ENCODE measurements at regions not wholly inside any gene's neighbourhood (a gene's known extent, or its start where the extent isn't known, plus 50 kb on each side); places are given as distances from the start of the nearest gene placed in this dataset.

DNA sequence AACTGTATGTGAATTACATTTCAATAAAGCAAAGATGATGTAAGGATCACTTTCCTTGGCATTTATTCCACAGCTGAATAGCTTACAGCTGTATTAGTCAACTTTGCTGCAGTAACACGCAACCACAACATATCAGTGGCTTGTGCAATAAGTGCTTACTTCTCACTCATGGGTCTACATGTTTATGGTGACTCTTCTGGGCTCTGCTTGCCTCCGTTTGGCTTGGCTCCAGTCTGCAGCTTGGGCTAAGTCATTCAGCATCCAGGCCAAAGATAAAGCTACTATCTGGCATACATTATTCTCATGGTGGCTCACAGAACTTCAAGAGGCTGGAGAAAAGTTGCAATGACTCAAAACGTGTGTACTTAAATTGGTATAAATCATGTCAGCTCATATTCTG lies 355.0 kb downstream of the RNF144A start:
- DNase-seq (ENCODE audit: low spot score): no peak
- intact Hi-C loops (cut with DNase I): no loop called here

DNA sequence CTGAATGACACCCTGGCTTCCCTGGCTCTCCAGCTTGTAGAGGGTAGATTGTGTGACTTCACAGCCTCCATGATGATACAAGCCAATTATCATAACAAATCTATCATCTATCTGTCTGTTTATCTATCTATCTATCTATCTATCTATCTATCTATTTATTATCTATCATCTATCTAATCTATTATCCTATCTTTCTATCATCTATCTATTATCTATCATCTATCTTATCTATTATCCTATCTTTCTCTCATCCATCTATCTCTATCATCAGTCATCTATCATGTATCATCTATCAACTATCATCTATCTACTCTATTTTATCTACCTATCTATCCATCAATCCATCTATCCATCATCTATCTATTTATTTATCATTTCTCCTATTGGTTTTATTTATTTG lies 361.8 kb downstream of the RNF144A start:
- DNase-seq (ENCODE audit: low spot score): no peak
- intact Hi-C loops (cut with DNase I): no loop called here

DNA sequence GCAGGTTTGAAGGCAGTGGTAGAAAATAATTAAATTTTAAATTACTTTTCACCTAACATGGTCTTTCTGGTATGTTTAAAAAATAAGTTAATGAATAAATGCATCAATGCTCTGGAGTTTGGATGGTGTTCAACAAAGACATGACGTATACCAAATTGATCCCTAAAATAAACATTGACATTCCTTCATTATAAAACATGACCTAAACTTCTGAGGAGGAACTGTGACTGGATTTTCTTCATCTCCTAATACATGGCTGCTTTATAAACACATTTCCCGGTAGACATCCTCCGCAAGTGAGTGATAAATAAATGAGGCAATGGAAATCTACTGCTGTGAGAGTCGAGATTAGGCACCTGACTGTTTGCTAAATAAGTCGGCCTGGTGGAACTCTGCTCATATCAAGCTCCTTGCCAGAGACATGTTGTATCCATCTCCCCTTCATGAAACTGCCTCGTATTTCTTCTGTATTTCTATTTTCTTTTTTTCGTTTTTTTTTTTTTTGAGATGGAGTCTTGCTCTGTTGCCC lies 362.3 kb downstream of the RNF144A start:
- DNase-seq (ENCODE audit: low spot score): no peak
- intact Hi-C loops (cut with DNase I): no loop called here

DNA sequence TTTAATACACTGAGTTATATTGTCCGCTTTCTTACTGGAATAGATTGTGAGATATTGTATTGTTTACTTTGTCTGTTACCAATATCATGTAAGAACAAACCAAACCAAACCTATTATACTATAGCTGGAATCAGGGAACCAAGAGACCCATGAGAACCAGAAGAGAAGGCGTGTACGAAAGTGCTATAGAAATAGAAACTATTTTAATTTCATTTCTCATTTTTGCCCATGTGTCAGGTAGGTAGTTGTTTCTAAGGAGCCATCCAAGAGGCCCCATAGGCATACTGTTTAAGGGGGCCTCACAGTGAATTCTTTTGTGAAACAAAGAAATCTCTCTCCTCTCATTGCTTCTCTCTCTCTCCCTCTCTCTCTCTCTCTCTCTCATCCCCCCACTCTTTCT lies 363.6 kb downstream of the RNF144A start:
- intact Hi-C loops (cut with DNase I): no loop called here
- no peak for DNase-seq (ENCODE audit: low spot score)

DNA sequence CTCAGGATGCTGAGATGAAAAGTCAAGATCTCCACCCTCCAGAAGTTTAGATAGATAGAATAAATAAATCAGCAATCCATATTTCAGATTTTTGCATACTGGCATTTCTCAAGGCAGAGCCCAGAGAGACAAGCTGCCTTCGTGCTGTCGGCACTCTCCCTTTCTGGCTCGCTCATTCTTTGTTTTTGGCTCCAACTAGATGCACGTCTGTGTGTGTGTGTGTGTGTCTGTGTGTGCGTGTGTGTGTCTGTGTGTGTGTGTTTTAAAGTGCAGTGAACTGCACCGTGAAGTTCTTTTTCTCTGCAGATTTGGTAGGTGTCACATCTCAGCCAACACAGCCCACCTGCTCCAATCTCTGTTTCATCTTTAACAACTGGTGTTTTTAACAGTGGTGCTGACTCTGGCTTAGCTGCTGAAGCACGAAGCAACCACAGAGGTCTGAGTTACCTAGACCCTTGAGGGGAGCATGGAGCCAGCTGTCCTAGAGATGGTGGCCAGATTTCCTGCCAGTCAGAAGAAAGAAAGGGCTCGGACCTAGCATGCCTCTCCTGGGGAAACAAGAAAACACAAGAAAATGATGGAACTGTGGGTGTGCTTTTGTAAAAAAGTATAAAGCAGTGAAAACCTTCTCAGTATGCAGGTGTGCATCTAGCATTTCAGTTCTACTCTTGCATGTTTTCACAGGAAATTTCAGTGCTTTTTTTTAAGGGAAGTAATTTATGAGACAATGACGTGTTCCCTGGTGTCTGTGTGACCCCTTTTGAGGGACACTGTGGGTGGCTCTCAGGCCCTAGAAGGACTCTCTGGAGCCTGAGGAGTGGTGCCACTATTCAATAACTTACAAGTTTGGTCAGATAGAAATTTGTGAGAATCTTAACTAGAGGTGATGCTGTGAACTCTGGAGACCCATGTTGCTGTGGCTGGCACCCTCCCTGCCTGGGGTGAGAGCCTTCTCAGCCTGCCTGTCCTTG lies 364.3 kb downstream of the RNF144A start:
- intact Hi-C loops (cut with DNase I): no loop called here
- DNase-seq (ENCODE audit: low spot score): no peak

DNA sequence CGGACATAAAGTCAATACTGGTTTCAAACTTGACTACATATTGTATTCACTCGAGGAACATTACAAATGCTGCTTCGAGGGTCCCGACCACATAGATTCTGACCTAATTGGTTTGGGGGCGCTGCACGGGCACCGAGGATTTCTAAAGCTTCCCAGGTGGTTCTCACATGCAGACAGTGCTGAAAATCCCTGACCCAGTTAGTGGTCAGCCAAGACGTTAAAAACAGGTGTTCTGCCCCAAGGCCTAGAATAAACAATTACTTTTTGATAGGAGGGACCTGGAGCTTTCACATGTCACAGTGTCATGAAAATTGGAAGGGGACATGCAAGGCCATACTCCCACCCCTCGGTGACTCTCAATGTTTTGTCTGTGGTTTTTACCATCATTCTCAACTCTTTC lies 368.9 kb downstream of the RNF144A start:
- DNase-seq (ENCODE audit: low spot score): no peak
- intact Hi-C loops (cut with DNase I): no loop called here

DNA sequence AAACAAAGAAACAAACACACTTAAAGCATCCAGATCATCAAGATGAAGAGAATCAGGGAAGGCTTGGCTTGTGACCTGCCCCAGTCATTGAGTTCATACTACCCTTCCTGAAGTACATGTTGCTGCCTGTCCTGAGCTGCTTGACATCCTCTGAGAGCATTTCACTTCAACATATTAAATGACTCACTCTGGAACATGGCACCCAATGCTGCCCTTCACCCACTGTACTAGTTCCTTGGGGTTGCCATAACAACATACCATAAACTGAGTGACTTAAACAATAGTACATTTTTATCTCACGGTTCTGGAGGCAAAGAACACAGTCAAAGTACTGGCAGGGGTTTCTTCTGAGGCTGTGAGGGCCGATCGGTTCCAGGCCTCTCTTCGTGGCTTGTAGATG lies 371.3 kb downstream of the RNF144A start:
- no peak for DNase-seq (ENCODE audit: low spot score)
- intact Hi-C loops (cut with DNase I): no loop called here

DNA sequence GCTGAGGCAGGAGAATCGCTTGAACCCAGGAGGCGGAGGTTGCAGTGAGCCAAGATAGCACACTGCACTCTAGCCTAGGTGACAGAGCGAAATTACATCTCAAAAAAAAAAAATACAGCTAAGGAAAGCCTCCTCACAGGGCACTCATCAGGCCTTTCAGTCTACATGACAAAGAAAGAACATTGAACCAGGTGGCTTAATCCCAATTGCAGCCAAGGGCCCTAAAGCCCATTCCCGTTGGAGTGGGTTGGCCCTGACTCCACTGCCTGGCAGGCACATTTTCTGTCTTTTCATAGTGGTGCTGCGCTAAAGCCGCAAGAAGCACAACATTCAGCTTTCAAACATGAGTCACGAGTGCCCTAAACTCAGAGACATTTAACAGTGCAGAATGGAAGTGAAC lies 372.5 kb downstream of the RNF144A start:
- intact Hi-C loops (cut with DNase I): no loop called here
- DNase-seq (ENCODE audit: low spot score): no peak

DNA sequence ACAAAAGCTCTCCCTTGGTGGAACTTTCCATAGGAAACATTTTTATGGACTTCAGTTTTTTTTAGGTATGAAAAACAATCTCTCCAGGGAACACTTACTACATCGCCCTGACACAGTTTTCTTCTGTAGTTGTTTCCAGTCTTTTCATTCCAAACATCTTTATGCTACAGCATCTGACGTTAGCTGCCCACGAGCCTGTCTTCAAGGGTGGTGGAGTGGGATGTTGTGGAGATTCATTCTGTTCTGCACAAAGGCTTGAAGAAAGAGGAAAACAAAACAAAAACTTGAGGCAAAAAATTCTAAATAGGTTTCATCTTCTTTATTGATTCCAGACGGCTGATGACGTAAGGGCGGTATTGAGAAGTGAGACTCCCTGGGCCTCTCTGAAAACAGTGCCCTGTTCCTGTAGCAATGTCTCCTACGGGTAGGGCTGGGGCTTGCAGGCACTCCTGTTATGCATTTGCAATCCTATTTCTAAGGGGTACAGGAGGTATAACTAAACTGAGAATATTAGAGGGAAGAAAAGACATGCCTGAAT lies 375.0 kb downstream of the RNF144A start:
- no peak for DNase-seq (ENCODE audit: low spot score)
- intact Hi-C loops (cut with DNase I): no loop called here

DNA sequence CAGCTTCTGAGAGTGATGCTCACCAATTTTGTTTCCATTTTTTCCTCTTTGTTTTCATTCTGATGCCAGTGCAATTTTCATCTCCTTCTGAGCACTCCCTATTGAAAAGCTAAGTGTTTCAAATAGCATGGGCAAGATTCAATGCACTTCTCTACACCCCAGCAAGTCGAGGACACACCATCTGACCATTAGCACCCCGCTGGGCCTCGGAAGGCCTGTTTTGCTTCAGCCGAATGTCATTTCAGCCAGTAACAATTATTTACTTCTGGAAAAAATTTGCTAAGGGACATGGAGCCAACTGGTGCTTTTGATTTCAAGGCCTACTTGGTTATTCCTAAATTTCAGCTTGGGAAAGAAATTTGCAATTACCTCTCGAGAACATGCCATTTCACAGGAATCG lies 392.4 kb downstream of the RNF144A start:
- intact Hi-C loops (cut with DNase I): no loop called here
- no peak for DNase-seq (ENCODE audit: low spot score)

DNA sequence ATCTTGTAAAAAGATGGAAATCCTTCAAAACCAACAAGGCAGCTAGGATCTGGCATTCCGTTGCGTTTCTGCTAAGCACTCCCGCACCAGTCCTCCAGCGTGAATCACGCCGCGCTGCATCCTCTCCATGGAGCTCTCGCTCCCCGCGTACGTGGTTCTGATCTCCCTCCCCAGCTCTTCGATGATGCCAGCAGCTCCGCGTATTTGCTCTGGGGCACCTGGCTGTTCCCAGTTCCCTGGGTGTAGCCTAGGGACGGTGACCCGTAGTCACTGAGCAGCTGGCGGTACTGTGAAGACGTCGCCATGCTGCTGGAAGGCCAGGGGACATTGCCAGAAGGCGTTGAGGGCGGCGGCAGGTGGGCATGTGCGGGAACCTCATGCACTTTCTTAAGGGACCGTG lies 407.5 kb downstream of the RNF144A start:
- intact Hi-C loops (cut with DNase I): no loop called here
- DNase-seq (ENCODE audit: low spot score): no peak

DNA sequence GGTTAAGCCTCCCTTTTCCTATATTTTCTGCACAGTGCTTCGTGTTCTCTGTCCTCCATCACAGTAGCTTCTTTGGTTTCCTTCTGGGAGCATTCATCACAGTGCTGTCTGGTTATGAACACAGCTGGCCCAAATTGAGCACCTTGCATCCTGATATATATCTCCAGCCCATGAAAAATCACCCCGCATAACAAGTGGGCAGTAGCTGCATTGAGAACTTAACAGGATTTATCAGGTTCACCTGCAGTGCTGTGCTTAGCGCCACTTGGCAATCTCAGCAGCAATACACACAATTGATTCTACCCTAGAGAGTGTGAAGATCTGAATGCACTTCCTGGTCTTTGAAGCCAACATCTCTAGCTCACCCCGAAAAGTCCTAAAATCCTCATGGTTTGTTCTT lies 408.0 kb downstream of the RNF144A start:
- DNase-seq (ENCODE audit: low spot score): no peak
- intact Hi-C loops (cut with DNase I): no loop called here

DNA sequence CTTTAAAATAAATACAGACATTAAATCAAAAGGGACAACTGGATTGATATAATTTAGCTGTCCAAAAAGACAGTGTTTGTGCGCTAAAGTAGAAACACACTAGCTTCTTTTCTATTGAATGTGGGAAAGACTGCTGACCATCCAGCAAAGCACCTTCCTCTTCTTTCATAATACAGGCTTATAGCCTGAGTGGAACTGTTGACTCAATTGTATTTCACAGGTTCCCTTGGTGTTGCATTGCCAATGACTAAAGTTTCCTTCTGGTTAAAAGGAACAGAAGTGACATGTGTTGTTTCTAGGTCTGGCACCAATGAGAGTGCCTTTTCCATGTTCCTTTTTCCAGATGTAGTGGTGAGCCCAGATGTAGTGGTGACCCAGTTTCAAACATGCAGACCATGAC lies 412.3 kb downstream of the RNF144A start:
- intact Hi-C loops (cut with DNase I): no loop called here
- DNase-seq (ENCODE audit: low spot score): no peak

DNA sequence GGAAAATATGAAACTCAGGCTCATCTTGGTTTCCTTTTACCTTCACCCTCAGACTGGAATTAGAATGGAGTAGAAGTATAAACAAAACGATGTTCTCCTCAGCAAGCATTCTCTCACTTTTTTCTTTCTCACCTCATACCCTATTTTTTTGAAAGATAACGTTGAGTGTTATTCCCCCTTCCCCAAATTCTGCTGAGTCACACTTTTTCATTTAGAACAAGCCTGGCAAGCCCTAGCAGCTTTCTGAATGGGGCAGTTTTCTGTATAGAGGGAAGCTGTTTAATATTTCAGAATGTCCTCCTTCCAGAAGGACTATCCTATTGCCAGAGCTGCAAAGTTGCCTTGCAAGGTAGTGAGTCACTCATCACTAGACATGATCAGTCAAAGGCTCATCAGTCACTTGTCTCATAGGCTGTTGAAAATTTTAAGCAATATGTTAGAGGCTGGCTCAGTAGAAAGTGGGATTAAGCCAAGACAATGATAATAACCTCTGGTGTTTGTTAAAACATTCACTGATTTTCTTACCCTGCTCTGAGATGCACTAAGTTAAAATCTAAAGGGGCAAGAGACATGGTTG lies 416.1 kb downstream of the RNF144A start:
- intact Hi-C loops (cut with DNase I): no loop called here
- DNase-seq (ENCODE audit: low spot score): no peak

DNA sequence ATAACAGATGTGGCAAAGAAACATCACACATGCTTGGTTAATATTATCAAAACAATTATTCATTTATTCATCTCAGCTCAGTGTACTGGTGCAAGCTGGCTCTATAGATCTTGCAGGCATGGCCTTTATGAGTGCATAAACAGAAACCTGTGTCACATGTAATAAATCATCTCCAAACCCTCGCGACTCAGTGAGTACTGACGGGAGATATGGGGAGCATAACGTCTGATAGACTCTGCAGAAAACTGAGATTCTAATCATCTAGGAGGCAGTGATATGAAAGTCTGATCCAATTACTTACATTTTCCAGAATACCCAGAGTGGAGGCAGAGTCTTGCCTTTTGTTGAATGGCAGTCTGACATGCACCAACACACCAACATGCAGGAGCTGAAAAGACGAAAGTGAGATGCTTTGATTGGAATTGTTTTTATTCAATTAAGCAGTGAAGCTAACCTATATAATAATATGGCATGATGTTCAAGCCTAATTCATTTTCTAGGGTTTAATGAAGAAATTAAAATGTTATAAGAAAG lies 416.8 kb downstream of the RNF144A start:
- no peak for DNase-seq (ENCODE audit: low spot score)
- intact Hi-C loops (cut with DNase I): no loop called here

DNA sequence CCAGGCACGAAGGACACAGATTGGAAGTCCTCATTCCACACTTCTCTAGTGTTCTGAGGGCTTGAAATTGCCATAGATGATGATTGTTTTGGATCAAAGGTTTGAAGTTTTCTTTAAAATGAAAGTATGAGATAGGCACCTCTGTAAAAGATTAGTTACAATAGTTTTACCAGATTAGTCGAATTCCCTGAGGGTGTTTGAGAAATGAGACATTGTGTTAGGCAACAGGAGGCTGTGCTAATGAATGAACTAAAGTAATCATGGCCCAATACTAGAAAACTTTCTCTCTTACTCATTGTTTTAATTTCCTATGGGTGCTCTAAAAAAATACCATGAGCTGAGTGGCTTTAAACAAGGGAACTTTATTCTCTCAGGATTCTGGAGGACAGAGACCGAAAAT lies 421.7 kb downstream of the RNF144A start:
- DNase-seq (ENCODE audit: low spot score): no peak
- intact Hi-C loops (cut with DNase I): no loop called here

DNA sequence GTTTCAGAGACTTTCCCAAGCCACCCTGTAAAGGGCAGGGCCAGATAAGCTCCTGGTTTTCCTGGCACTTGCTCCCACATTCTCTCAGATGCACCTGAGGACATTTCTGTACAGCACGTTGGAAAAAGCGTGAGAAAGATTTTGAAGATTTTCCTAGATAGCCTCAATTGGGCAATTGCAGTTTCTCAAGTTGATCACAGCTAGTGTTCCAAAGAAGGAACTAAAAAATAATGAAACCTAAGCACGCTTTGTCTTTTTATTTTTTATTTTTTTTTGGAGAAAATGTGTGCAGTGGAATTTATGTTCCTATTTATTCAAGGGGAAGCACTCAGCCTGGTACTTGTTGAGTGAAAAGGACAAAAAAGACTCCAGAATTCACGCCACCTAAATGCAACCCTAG lies 429.1 kb downstream of the RNF144A start:
- intact Hi-C loops (cut with DNase I): no loop called here

DNA sequence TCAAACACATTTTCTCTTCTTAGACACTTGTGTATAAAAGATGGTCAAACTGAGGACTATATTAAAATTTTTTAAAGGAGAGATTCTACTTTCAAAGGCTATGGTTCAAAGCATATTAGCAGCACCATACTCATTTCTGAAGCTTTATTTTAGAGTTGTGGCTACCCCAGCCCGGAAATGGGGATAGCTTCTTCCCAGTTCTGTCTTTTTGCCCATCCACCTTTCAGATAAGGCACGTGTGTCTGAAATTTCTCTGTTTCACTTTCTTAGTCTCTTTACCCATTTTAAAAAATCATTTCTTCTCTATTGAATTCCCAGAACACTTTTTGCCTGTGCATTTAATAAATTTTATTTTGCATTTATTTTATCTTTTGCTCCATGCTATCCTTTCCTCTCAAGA lies 431.5 kb downstream of the RNF144A start:
- intact Hi-C loops (cut with DNase I): no loop called here
- DNase-seq (ENCODE audit: low spot score): no peak

More for the DNA sequence above, 429.1 kb downstream of the RNF144A start:
- no peak for DNase-seq (ENCODE audit: low spot score)

DNA sequence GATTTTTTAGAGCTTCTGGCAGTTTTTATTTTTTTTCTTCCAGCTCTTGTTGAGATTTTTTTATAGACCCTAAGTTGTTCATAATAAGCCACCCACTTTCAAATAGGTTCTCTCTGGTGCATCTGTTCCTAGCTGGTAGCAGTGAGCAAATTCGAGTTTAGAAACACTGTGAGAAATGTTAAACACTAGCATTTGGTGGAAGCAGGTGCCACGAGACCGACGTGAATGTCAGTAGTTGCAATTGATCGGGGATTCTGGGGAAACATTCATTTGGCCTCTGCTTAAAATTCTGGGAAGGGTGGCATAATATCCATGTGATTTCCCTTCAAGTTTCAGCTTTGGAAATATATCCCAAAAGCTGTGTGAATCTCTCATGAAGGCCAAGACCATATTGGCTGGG lies 435.0 kb downstream of the RNF144A start:
- intact Hi-C loops (cut with DNase I): no loop called here
- no peak for DNase-seq (ENCODE audit: low spot score)

DNA sequence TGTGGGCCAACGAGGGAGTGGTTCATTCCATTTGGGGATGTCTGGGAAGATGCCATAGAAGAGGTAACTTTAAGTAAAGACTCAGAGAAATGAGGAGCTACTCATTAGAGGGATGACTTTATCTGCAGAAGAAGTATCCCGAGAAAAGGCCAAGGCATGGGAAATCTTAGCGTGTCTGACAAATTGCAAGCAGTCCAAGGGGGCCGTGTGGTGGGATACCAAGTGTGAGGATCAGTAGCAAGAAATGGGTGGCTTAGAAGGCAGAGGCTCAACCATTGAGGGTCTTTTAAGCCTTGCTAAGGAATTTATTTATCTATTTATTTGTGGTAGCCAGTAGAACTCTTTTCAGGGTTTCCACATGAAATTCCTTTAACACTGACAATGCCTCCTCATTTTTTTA lies 436.4 kb downstream of the RNF144A start:
- no peak for DNase-seq (ENCODE audit: low spot score)
- intact Hi-C loops (cut with DNase I): no loop called here
